UCSD-AML1 (cell line): ENCODE measurements at regions not wholly inside any gene's neighbourhood (a gene's known extent, or its start where the extent isn't known, plus 50 kb on each side); places are given as distances from the start of the nearest gene placed in this dataset.
"Not testable (repeated sequence)": the region's sequence is repeated elsewhere in the genome, so short reads cannot be mapped to it uniquely, and the experiment has no call there.

Experiments
- DNase-seq: peaks from one replicate; lab custom pipeline; 2025; ENCODE audit not compliant: unreplicated experiment; lab: John Stamatoyannopoulos, UW

DNA sequence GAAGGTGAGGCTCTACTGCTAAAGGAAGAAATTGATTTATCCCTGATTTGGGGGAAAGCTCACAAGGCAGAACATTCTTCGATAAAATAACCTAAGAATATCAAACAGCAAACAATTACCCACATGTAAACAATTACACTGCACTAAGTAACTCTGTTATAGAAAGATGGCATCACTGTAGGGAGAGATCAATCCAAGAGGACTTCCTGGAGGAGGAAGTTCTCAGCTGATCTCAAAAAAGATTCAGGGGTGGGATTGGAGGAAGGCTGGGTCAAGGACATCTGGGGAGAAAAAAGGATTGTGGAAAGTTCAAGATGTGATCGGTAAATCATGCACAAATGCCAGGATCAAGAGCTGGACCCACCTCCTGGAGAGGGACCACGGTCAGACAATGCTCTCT lies 361.0 kb upstream of the SULF2 start:
- DNase-seq: no peak

DNA sequence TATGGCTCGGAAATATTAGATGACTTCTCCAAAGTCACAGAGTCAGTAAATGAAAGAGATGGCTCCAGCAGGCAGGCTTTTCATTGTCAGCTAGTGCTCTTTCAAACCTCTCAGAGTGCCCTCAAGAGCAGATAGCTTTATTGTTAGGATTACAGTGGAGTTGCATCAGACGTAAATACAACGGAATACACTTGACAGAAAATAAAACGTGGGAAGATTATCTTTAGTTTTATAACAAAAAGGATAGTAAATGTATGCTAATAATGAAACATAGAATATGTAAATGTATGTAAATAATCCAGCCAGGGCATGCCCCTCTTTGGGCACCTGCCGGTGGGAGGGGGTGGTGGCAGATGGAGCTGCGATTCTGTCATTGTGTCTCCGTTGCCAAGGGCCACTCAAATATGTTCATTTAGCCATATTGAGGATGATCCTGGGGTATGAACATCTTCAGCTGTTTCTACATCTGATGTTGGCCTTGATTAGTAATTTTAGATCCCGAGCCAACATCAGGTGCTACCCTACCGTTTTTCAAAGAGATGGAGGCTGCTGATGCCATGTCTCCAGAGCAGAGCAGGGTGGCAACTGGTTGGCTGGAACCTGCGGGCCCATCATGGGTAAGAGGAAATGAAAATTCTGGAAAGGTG lies 358.3 kb upstream of the SULF2 start:
- no peak for DNase-seq

DNA sequence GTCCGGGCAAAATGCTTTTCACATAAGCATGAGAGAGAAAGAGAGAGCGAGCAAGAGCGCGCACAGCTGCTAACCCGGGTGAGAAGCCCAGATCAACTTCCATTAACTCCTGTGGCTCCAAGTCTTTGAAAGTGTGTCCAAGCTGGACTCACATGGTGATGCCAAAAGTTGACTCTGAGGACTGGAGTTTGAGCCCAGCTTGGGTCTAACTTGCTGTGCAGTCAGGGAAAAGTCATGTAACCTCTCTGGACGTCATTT lies 357.2 kb upstream of the SULF2 start:
- no peak for DNase-seq

DNA sequence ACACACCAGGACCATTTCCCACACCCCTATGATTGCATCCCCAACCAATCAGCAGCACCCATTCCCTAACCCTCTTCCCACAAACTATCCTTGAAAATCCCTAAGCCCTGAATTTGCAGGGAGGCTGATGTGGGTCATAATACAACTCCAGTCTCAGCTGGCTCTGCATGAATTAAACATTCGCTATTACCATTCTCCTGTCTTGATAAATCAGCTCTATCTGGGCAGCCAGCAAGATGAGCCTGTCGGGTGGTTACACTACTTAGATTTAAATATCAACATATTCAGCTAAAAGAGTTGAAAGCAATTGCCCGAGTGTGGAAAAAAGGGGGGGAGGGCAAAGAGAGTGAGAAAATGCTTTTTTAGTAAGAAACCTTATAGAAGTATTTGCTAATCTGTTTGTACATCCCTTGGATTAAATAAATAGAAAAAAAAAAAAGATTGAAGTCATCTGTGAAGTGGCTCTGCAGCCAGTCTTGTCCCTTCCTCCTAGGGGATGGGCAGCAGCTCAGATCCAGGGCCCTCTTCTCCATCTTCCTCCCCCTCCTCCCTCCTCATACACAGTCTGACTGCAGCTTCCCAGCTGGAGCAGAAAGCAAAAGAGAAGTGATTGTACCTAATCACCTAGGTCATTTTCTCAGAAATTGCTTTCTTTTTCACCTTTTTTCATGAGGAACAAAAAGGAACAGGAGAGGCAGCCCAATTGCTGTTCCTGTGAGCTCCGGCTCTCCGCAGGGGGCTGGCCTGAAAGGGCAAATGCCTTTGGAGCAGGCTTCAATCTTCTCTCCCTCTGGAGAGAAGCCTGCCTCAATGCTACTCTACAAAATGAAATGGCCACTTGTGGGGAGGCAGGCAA lies 356.6 kb upstream of the SULF2 start:
- DNase-seq: no peak

DNA sequence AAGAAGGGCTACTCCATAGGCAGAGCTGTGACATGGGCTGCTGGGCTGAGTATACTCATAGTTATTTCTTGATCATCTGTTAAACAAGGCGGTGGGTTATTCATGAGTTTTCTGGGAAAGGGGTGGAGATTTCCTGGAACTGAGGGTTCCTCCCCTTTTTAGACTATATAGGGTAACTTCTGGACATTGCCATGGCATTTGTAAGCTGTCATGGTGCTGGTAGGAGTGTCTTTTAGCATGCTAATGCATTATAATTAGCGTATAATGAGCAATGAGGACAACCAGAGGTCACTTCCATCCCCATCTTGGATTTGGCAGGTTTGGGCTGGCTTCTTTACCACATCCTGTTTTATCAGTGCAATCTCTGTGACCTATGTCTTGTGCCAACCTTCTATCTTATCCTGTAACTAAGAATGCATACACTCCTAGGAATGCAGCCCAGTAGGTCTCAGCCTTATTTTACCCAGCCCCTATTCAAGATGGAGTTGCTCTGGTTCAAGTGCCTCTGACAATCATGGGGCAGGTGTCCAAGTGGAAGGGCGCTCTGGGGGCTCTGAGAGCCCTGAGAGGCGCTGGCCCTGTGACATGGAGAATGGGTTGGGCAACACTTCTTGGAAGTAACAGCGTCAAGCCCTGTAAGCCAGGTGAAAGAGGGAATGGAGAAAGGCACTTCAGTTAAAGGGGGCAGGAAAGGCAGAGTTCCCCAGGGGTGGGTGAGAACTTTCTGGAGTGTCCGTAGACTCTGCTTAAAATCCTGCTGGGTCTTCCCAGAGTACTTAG lies 354.2 kb upstream of the SULF2 start:
- no peak for DNase-seq

DNA sequence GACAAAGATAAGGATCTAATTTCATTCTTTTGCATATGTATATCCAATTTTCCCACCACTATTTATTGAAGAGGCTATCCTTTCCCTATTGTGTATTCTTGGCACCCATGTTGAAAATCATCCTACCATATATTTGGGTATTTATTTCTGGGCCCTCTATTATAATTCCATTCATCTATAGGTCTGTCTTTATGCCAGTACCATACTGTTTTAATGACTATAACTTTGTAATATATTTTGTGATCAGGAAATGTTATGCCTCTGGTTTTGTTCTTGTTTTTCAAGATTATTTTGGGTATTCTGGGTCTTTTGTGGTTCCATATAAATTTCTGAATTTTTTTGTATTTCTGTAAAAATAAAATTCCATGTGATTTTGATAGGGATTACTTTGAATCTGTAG lies 347.6 kb upstream of the SULF2 start:
- no peak for DNase-seq

DNA sequence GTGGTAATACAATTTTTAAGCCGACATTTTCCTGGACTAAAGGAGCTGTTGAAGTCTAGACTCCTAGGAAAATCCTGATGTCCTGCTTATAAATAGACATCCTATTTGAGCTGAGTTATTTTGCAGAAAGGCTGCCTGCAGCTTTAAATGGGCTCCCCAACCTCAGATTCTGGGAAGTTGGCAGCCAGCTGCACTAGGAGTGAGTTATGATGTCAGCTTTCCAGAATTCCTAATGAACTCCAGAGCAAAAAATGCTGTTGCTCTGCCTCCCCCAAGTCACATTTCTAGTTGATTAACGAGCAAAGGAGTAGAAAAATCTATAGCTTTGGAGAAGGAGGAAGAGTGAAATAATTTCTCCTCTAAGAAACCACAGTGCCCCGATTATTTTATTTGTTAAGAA lies 346.3 kb upstream of the SULF2 start:
- no peak for DNase-seq

DNA sequence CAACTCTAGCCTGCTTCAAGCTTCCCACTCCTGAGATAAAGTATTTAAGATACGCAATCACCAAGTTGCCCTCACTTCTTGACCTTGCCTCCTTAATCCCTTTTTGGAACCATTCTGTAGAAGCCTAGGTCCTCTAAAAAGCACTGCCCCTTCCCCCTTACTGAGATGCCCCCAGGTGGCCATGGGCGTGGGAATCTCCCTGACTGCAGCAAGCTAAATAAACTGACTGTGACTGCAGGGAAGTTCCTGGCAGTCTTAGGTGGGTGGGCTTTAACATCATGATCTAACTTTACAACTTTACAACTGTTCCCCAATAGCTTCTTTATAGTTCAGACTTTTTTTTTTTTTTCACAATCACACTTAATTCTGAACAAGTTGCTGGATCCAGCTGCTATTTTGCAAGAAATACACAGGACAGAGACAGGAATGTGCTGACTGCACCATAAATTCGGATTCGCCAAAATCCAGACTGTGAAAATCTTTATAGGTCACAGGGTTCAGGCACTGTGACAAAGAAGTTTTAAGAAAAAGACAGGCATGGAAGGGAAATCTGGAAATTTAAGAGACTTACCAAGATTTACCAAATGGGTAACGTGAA lies 344.2 kb upstream of the SULF2 start:
- DNase-seq: no peak

DNA sequence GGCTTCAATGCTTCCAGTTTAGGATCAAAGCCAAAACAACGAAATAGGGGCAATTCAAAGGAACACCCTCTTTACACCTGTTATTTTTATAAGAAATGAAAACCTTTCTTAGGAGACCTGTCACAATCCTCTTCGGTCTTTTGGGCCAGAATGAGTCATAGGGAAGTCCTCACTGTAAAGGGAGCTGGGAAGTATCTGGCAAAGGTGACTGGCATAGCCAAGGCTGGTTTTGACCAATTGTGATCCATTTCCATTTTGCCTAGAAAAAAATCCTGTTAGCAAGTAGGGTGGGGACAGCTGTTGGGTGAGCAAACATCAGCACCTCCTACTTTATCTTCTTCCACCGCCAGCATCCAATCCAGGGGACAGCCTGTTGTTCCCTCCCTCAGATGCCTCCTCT lies 343.2 kb upstream of the SULF2 start:
- DNase-seq: no peak

DNA sequence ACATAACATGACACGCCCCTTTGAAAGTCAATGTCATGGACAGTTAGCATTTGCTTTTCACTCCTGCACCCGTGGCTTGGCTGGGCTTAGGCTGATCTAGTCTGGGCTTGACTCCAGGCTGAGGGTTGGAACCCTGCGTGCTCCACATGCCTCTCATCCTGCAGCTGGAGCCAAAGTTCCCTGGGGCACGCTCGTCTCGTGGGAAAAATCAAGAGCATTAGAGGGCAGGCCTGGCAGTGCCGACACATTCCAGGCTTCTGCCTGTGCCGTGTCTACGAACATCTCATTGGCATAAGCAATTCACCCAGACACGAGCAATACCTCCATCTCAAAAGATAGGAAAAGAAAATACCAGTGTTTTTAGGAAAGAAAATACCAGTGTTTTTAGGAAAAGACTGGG lies 342.7 kb upstream of the SULF2 start:
- DNase-seq: not testable (repeated sequence)

DNA sequence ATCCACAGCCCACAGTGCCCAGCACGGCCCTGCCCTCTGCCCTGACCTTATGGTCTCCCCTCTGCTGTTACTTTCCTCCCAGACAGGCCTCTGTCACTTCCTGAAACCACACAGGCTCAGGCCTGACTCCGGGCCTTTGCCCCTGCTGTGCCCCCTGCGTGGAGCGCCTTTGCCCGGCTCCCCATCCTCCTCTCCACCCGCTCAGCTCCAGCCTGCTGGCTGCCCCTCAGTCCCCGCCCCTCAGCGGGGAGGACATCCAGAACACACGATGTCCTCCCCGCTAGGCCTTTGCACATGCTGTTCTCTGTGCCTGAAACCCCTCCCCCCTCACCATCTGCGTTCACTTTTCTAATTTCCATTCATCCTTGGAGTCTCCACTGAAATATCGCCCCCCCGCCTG lies 341.9 kb upstream of the SULF2 start:
- DNase-seq: not testable (repeated sequence)

DNA sequence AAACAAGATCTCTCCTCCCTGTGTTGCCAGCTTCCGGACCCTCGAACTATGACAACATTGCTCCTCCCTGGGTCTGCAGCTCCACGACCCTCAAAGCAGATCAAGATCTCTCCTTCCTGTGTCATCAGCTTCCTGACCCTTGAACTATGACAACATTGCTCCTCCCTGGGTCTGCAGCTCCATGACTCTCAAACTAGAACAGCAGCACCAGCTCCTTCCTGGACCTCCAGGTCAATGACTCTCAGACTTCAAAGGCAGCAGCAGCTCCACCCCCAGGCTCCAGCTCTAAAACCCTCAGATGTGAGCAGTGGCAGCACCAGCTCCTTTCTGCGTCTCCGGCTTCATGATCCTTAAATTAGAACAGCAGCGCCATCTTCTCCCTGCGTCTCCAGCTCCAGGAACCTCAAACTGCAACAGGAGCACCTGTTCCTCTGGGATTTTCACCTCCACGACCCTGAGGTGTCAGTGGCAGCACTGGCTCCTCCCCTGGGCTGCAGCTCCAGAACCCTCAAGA lies 341.0 kb upstream of the SULF2 start:
- no peak for DNase-seq

DNA sequence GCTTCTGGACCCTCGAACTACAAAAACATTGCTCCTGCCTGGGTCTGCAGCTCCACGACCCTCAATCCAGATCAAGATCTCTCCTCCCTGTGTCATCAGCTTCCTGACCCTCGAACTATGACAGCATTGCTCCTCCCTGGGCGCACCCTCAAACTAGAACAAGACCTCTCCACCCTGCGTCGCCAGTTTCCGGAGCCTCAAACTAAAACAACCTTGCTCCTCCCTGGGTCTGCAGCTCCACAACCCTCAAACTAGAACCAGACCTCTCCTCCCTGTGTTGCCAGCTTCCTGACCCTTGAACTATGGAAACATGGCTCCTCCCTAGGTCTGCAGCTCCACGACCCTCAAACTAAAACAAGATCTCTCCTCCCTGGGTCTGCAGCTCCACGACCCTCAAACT lies 339.7 kb upstream of the SULF2 start:
- DNase-seq: no peak

DNA sequence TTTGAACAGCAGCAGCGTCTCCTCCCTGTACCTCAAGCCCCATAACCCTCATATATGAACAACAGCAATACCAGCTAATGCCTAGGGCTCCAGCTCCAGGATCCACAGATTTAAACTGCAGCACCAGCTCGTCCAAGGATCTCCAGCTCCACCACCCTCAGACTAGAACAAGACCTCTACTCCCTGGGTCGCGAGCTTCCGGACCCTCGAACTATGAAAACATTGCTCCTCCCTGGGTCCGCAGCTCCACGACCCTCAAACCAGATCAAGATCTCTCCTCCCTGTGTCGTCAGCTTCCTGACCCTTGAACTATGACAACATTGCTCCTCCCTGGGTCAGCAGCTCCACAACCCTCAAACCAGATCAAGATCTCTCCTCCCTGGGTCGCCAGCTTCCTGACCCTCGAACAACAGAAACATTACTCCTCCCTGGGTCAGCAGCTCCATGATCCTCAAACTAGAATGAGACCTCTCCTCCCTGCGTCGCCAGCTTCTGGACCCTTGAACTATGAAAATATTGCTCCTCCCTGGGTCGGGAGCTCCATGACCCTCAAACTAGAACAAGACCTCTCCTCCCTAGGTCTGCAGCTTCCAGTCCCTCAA lies 339.0 kb upstream of the SULF2 start:
- no peak for DNase-seq

DNA sequence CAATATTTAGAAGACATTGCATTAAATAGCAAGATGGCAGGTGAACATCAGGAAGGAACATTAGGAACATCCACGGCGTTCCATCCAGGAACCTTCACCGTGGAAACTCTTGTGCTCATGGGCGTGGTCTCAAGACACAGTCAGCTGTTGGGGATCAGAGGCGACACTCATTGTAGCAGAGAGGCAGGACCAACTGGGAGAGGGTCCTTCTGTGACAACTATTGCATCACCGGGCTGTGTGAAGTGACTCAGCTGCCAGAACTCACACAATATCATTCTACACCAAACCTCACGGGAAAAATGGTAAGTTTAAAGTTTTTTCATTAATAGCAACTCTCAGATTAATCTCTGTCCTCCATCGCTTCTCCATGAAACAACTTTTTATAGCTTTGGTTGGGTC lies 334.8 kb upstream of the SULF2 start:
- DNase-seq: no peak

DNA sequence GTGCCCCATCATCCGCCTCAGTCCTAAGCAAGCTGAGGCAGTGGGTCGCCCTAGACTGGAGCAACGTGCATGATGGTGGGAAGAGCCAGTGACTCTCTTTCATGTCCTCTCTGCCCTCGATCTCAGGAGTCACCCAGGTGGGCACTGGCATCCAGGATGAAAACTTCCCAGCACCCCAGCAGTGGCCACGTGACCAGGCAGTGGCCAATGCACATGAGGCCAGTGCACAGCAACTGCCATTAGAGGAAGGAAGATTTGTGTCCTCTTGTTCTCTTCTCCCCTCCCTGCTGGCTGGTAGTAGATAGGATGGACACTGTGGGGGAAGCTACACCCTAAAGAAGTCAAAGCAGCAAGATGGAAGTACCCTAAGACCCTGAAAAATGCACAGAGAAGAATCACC lies 334.1 kb upstream of the SULF2 start:
- not testable (repeated sequence) for DNase-seq

DNA sequence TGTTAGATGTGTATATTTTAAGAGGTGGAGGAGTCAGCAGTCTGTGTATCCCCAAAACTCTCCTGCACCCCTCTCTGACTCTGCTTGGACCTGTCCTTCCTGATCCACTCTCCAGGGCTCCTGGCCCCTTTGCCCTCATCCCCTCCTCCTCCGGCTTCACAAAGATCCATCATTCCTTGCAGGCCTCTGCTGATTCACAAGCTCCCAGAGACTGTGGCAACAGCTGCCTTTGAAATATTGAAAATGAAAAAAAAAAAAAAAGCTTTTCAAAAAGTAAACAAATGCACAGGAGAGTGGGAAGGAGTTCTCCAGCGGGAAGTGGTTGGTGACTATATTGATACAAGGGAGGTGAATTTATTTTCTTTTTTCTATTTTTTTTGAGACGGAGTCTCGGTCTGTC lies 330.2 kb upstream of the SULF2 start:
- no peak for DNase-seq

DNA sequence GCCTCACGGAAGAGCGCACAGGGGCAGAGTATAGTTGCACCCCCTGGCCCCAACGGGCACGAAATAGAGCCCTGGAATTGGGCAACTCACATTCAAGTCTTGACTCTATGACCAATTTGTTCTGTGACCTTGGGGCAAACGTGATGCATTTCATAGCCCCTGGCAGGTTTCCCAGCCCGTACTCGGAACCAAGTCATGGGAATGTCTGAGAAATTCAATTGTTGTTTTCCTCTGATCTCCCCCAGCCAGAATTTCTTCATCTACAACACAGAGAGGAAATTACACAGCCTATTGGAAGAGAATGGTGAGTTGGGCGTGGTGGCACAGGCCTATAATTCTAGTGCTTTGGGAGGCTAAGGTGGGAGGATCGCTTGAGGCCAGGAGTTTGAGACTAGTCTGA lies 322.3 kb upstream of the SULF2 start:
- DNase-seq: no peak

DNA sequence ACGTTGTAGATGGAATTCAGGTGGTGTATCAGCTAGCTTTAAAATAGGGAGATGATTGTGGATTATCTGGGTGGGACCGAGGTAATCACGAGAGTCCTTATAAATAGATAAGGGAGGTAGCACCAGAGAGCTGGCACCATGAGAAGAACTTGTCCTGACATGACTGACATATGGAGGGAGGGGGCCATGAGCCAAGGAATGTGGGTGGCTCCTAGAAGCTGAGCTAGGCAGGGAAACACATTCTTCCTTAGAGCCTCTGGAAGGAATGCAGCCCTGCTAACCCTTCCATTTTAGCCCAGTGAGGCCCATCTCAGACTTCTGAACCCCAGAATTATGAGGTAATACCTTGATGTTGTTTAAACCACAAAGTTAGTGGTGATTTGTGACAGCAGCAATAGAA lies 321.1 kb upstream of the SULF2 start:
- no peak for DNase-seq

DNA sequence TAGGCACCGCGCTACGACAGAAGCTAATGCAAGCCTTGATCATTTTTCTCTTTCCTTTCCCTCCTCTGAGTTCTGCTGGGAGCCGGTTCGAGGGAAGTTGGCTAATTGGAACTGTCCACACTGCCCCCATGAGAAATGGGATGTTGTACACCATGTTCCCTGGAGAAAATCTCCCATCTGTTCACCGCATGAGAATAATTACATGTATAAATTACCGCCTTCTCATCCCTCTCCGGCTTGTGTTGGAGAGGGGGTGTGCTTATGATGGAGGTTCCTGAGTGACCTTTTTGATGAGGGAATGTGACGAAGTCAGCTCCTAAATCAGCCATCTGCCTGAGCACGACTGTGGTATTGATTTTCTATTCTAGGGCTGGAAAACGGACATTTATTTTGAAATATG lies 320.2 kb upstream of the SULF2 start:
- no peak for DNase-seq

DNA sequence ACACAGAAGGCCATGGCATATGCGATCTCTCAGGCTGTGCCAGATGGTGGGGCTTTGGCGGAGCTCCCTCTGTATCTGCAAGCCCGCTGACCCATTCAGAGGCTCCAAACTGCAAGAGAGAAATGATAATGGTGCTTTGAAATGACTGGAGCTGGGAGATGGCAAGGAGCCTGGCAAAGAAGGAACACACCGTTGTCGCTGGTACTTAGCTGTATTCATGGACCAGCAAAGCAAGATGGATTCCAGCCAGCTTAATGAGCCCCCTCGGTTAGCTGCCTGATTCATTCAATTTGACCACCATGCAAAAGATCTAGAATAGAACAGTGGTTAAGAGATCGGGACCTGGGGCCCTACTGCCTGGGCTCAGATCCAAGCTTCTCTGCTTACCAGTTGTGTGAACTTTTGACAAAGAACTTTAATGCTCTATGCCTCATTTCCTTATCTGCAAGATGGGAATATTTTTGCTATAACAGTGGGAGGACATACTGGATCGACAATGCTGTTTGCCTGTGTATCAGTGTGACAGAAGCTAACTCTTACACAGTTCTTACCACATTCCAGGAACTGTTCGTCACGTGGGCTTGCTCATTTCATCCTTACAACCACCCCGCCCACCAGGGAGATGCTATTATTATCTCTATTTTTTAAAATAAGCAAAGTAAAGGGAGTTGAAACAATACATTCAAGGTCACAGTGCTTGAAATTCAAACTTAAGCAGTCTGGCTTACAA lies 317.8 kb upstream of the SULF2 start:
- DNase-seq: no peak
